T-cell (primary cell): ENCODE measurements at regions not wholly inside any gene's neighbourhood (a gene's known extent, or its start where the extent isn't known, plus 50 kb on each side); places are given as distances from the start of the nearest gene placed in this dataset.
"Not testable (repeated sequence)": the region's sequence is repeated elsewhere in the genome, so short reads cannot be mapped to it uniquely, and the experiment has no call there.

Experiments used
- ATAC-seq, 4 experiments: fragments of 200-7000 bp in 3 of 4; fragments of 150-1000 bp in 1 of 4; cut with Tn5 transposase; replicated peaks in 1 of 4; 1 replicate in 3 of 4; 2 replicates in 1 of 4; pipeline ENCODE4 v1.10.0; 2021; ENCODE audit warnings: moderate library complexity in 3 of 4, mild to moderate bottlenecking in 2 of 4, moderate number of reproducible peaks in 1 of 4
- CTCF ChIA-PET, 2 donors: fragments of 300-600 bp; sonication (Branson Sonifier 250); formaldehyde crosslinking; loops; one replicate each; lab custom pipeline; 2022; ENCODE audit warnings: antibody characterized with exemption in 2 of 2; lab: Charles Lee
- POLR2A ChIA-PET, 2 donors: fragments of 300-600 bp; sonication (Branson Sonifier 250); formaldehyde crosslinking; loops; one replicate each; lab custom pipeline; 2022; ENCODE audit warnings: antibody characterized with exemption in 2 of 2; lab: Charles Lee
- DNase-seq, 35 experiments: peaks; one replicate each; pipeline versions ENCODE4 v3.0.0 to v3.0.0-alpha.2; 2013 to 2023
- H3K27ac ChIP-seq: one replicate; pipeline ENCODE4 v1.5.1; 2013; ENCODE audit warnings: low read length
- H3K27me3 ChIP-seq, 2 experiments: replicated peaks in 1 of 2; 1 replicate in 1 of 2; 2 replicates in 1 of 2; pipeline versions ENCODE4 v1.6.1 to v1.7.0; 2013; ENCODE audit warnings: low read length in 1 of 2, mixed read lengths in 1 of 2; ENCODE audit not compliant: control insufficient read depth in 2 of 2, insufficient read depth in 2 of 2; ENCODE audit errors: extremely low read depth in 1 of 2
- H3K36me3 ChIP-seq, 2 donors: 1 replicate in 1 of 2; 2 replicates in 1 of 2; pipeline versions ENCODE4 v1.6.1 to v1.7.0; 2013; ENCODE audit warnings: low read length in 1 of 2; ENCODE audit not compliant: control insufficient read depth in 2 of 2, insufficient read depth in 1 of 2; ENCODE audit errors: extremely low read depth in 1 of 2
- H3K4me1 ChIP-seq, 2 experiments: 1 replicate in 1 of 2; 2 replicates in 1 of 2; pipeline versions ENCODE4 v1.6.1 to v1.7.0; 2013; ENCODE audit warnings: low read length in 2 of 2, mixed read lengths in 1 of 2; ENCODE audit not compliant: insufficient read depth in 2 of 2, control insufficient read depth in 1 of 2; ENCODE audit errors: extremely low read depth in 1 of 2
- H3K4me3 ChIP-seq, 2 donors: 1 replicate in 1 of 2; 2 replicates in 1 of 2; pipeline versions ENCODE4 v1.5.1 to v1.7.0; 2013; ENCODE audit warnings: mild to moderate bottlenecking in 2 of 2, low read length in 1 of 2, moderate library complexity in 1 of 2; ENCODE audit not compliant: control insufficient read depth in 1 of 2; ENCODE audit errors: extremely low read depth in 1 of 2
- H3K9me3 ChIP-seq: 2 replicates; pipeline ENCODE4 v1.7.0; 2013
- H3K27ac Mint-ChIP-seq, 2 donors: one replicate each; pipeline ENCODE4 v1.8.0; 2020 to 2021; ENCODE audit warnings: mild to moderate bottlenecking in 2 of 2, mixed read lengths in 2 of 2
- H3K27me3 Mint-ChIP-seq, 2 donors: one replicate each; pipeline ENCODE4 v1.8.0; 2021 to 2022; ENCODE audit warnings: mixed read lengths in 2 of 2
- H3K36me3 Mint-ChIP-seq: one replicate; pipeline ENCODE4 v1.8.0; 2021; ENCODE audit warnings: mixed read lengths
- H3K4me1 Mint-ChIP-seq, 3 donors: one replicate each; pipeline ENCODE4 v1.8.0; 2020 to 2022; ENCODE audit warnings: mixed read lengths in 3 of 3, mild to moderate bottlenecking in 1 of 3
- H3K4me3 Mint-ChIP-seq, 3 donors: one replicate each; pipeline ENCODE4 v1.8.0; 2020 to 2022; ENCODE audit warnings: mild to moderate bottlenecking in 3 of 3, mixed read lengths in 3 of 3, moderate library complexity in 3 of 3
- H3K9me3 Mint-ChIP-seq, 3 donors: one replicate each; pipeline ENCODE4 v1.8.0; 2020 to 2022; ENCODE audit warnings: mixed read lengths in 3 of 3
- WGBS: methylation state at CpG from one replicate; pipeline ENCODE4 v1.1.5; 2013; ENCODE audit warnings: missing lambda C conversion rate; ENCODE audit not compliant: insufficient coverage; 5-methylcytosine and 5-hydroxymethylcytosine counted together

DNA sequence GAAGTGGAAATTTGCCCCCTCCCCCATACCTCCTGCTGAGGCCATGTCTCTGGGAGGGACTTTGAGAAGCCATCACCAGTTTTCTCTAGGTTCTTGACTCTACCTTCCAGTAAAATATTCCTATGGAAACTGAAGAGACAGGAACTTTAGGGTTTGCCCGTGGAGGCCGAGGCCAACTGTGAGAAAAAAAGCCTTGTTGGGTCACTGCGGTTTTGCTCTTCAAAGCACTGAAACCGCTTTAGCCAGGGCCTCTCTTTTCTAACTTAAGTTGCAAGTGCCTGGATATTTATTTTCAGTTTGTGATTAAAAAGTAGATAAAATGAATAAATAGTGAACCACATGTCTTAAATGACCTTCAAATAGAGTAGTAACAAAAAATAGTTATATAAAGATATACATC is 159.7 kb upstream of the TSC22D1 start:
- H3K27ac ChIP-seq: no peak overlapping the region
- no peaks in the 10 kb centered on the region for H3K9me3 ChIP-seq
- H3K27ac Mint-ChIP-seq: no peak overlapping the region
- no peaks in the 10 kb centered on the region for H3K36me3 Mint-ChIP-seq
- H3K9me3 Mint-ChIP-seq: no peaks in the 10 kb centered on the region
- H3K4me3 ChIP-seq: no peak overlapping the region
- CTCF ChIA-PET: no interaction called here
- H3K4me1 Mint-ChIP-seq: no peaks in the 10 kb centered on the region
- H3K27me3 Mint-ChIP-seq: peaks cover 1 to 5% of the 10 kb centered on the region in 2 donors
- POLR2A ChIA-PET: no interaction called here
- H3K4me3 Mint-ChIP-seq: no peak overlapping the region
- no peaks in the 10 kb centered on the region for H3K36me3 ChIP-seq
- no peak for ATAC-seq
- DNase-seq: no peak
- peaks cover 0 to 9% of the 10 kb centered on the region in 2 experiments for H3K27me3 ChIP-seq
- WGBS: no CpG with 5 or more reads among the region's 4 CpGs
- H3K4me1 ChIP-seq: no peaks in the 10 kb centered on the region

DNA sequence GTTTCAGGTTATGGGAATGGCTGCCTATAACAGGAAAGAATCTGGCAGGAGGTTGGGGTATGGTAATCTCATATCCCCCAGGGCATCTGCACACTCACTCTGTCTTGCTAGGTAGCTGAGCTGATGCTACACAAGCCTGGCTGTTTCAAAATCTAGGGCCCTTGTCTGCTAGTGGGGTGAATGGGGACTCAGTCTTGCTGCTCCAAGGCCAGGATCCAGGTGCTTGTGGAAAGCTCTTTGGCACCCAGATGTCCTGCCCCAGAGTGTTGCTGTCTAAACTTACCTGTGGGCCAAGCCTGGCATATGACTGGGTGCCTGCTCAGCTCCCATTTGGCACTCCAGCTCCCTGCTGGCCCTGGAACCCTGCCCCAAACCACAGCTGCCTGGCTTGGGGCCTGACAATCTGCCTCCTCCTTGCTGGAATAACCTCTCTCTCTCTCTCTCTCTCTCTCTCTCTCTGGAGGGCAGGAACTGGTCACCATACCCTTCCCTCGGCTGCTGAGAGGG is 158.1 kb upstream of the TSC22D1 start:
- no peak overlapping the region for H3K4me3 Mint-ChIP-seq
- Histone ChIP-seq H3K4me3 (no peak overlapping the region), H3K4me1 (no peaks in the 10 kb centered on the region), H3K27ac (no peak overlapping the region), H3K36me3 (no peaks in the 10 kb centered on the region), H3K9me3 (no peaks in the 10 kb centered on the region), H3K27me3 (peaks cover 0 to 14% of the 10 kb centered on the region in 2 experiments)
- ATAC-seq: no peak
- no peaks in the 10 kb centered on the region for H3K4me1 Mint-ChIP-seq
- ChIA-PET POLR2A (no interaction called here), CTCF (no interaction called here)
- no peak for DNase-seq
- H3K36me3 Mint-ChIP-seq: no peaks in the 10 kb centered on the region
- peaks cover 1 to 5% of the 10 kb centered on the region in 2 donors for H3K27me3 Mint-ChIP-seq
- H3K27ac Mint-ChIP-seq: no peak overlapping the region
- whole genome bisulfite sequencing: no CpG with 5 or more reads among the region's 1 CpG
- no peaks in the 10 kb centered on the region for H3K9me3 Mint-ChIP-seq

DNA sequence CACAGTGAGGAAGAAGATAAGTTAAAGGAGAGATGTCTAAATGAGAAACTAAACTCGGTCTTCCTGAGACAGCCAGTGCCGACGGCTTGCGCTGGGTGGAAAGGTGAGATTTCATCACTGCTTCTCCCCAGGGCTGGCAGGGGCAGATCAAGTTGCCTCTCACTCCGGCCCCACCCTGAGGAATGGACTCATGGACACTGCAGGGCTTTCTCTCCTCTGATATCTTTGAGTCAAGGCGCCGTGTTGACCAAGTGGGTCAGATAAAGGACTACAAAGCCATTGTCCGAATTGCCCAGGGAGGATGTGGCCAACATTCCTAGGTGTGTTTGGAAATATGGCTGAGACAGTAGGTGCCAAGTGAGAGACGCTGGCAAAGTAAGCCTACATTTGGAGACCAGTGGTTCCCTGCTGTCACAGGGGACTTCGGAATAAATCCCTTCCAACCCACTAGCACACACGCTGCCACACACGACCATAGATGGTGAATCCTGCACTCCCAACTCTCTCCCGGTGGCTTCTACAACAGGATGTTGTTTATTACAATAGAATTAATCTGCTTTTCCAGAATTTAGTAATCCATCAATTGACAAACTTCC is 156.5 kb upstream of the TSC22D1 start:
- DNase-seq (no peak), ATAC-seq (no peak)
- WGBS: 84% methylated on average over 5 of the region's 13 CpGs
- Mint-ChIP-seq H3K9me3 (no peaks in the 10 kb centered on the region), H3K36me3 (no peaks in the 10 kb centered on the region), H3K27me3 (peaks cover 1 to 5% of the 10 kb centered on the region in 2 donors), H3K4me1 (no peaks in the 10 kb centered on the region), H3K4me3 (no peak overlapping the region), H3K27ac (no peak overlapping the region)
- Histone ChIP-seq H3K36me3 (no peaks in the 10 kb centered on the region), H3K9me3 (no peaks in the 10 kb centered on the region), H3K27me3 (peaks cover 0 to 15% of the 10 kb centered on the region in 2 experiments), H3K4me3 (no peak overlapping the region), H3K4me1 (no peaks in the 10 kb centered on the region), H3K27ac (no peak overlapping the region)
- ChIA-PET CTCF (no interaction called here), POLR2A (no interaction called here)

DNA sequence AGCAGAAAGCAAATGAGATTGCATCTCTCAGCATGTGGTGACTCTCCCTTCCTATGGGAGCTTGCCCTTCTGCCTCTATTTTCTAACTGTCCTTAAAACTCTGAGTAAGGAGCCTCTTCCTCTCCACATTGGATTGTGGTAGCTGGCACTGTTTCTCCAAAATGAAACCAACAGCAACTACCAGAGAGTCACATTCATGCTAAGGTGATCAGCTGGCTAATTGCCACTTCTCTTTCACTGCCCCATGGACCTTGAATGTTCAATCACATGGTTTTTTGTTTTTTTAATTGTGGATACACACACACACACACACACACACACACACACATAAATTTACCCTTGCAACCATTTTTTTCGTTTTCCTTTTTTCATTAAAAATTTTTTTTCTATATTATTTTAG is 154.7 kb upstream of the TSC22D1 start:
- CTCF ChIA-PET: no interaction called here
- no peak for DNase-seq
- ATAC-seq: no peak

DNA sequence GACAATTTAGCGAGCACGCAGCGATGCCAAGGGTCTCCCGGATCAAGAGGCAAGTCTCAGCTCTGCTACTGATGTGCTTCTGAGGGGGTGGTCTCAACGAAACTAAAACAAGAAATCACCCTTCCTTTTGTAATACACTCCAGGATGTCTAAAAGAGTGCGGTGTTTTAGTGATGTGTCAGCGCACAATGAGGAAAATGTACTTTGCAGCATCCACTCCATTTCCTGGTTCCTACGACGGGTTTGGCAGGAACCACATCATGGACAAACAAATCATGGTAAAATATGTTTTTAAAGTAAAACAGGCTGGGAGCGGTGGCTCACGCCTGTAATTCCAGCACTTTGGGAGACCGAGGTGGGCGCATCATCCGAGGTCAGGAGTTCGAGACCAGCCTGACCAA is 154.0 kb upstream of the TSC22D1 start:
- Mint-ChIP-seq H3K4me3 (no peak overlapping the region), H3K4me1 (no peaks in the 10 kb centered on the region), H3K36me3 (no peaks in the 10 kb centered on the region), H3K27me3 (peaks cover 1 to 9% of the 10 kb centered on the region in 2 donors), H3K27ac (no peak overlapping the region), H3K9me3 (no peaks in the 10 kb centered on the region)
- no CpG with 5 or more reads among the region's 15 CpGs for WGBS
- ATAC-seq (no peak), DNase-seq (no peak)
- peaks cover 0 to 15% of the 10 kb centered on the region in 2 experiments for H3K27me3 ChIP-seq
- H3K4me3 ChIP-seq: no peak overlapping the region
- no peaks in the 10 kb centered on the region for H3K9me3 ChIP-seq
- no peaks in the 10 kb centered on the region for H3K36me3 ChIP-seq
- no peak overlapping the region for H3K27ac ChIP-seq
- ChIA-PET CTCF (no interaction called here), POLR2A (no interaction called here)
- no peaks in the 10 kb centered on the region for H3K4me1 ChIP-seq

More for the DNA sequence above, 154.7 kb upstream of the TSC22D1 start:
- peaks cover 0 to 15% of the 10 kb centered on the region in 2 experiments for H3K27me3 ChIP-seq
- POLR2A ChIA-PET: interaction anchor here in 1 of 2 donors (0.6 kb wide), 1 partner anchor 25 kb away, joined by 3 read pairs; no protein-coding TSS in a partner anchor
- no peaks in the 10 kb centered on the region for H3K4me1 ChIP-seq
- no peak overlapping the region for H3K27ac ChIP-seq
- no peak overlapping the region for H3K4me3 ChIP-seq
- WGBS: no CpG with 5 or more reads among the region's 1 CpG
- H3K4me1 Mint-ChIP-seq: no peaks in the 10 kb centered on the region
- peaks cover 1 to 9% of the 10 kb centered on the region in 2 donors for H3K27me3 Mint-ChIP-seq
- no peaks in the 10 kb centered on the region for H3K36me3 ChIP-seq
- H3K9me3 ChIP-seq: no peaks in the 10 kb centered on the region
- H3K36me3 Mint-ChIP-seq: no peaks in the 10 kb centered on the region
- no peaks in the 10 kb centered on the region for H3K9me3 Mint-ChIP-seq
- H3K4me3 Mint-ChIP-seq: no peak overlapping the region
- no peak overlapping the region for H3K27ac Mint-ChIP-seq

DNA sequence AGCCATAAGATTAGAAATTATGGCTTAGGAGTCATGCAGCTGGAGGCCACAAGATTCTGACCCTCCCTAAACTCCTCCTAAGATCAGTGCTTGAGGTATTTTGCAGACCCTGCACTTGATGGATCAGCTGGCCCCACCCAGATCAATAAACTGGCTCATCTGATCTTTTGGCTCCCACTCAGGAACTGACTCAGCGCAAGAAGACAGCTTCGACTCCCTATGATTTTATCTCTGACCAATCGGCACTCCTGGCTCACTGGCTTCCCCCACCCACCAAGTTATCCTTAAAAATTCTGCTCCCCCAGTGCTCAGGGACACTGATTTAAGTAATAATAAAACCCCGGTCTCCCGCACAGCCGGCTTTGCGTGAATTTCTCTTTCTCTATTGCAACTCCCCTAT is 151.5 kb upstream of the TSC22D1 start:
- peaks cover 0 to 12% of the 10 kb centered on the region in 2 experiments for H3K27me3 ChIP-seq
- H3K27me3 Mint-ChIP-seq, H3K27ac ChIP-seq, H3K27ac Mint-ChIP-seq, ATAC-seq, H3K4me3 Mint-ChIP-seq, H3K9me3 ChIP-seq, H3K36me3 Mint-ChIP-seq, H3K9me3 Mint-ChIP-seq, H3K4me1 Mint-ChIP-seq, POLR2A ChIA-PET, H3K36me3 ChIP-seq, DNase-seq, H3K4me1 ChIP-seq, H3K4me3 ChIP-seq, CTCF ChIA-PET: not testable (repeated sequence)
- WGBS: 33% methylated on average over 2 of the region's 7 CpGs
